Aorta (tissue), 2 donors: ENCODE measurements at regions not wholly inside any gene's neighbourhood (a gene's known extent, or its start where the extent isn't known, plus 50 kb on each side); places are given as distances from the start of the nearest gene placed in this dataset.

ENCODE experiments used
- microRNA-seq, 2 donors: library from miRNA; unstranded; fragments of <30 nt; microRNA quantifications; one replicate each; pipeline ENCODE4 v1.2.0, GENCODE V29; 2020
- donor health status: DM: no; HTN: no; CAD: no.
- donor health status: DM: yes; HTN: yes; CAD: no.

Small RNA genes lying in the stretch of these regions (microRNA-seq; reads per million reads assigned to microRNA genes)
- 0 reads per million in 2 donors for gene MIR3648-1
- gene MIR3687-1: 0 reads per million in 2 donors
- 0 reads per million in 2 donors for gene MIR6724-1
- 0 reads per million in 2 donors for gene MIR6724-2
